ENCODE measurements at regions not wholly inside any gene's neighbourhood (a gene's known extent, or its start where the extent isn't known, plus 50 kb on each side); places are given as distances from the start of the nearest gene placed in this dataset.

GRCh38 chr22:22996511-22997261, 73.6 kb upstream of the GNAZ start:
- TF ChIP-seq CTCF (conservative IDR thresholded peaks at IDR 0.05), result no peak
- no peak overlapping the region for H3K27ac Mint-ChIP-seq
- H3K27me3 Mint-ChIP-seq, result peaks cover 16% of the 10 kb centered on the region

GRCh38 chr22:22997262-22997898, 72.9 kb upstream of the GNAZ start:
- peaks cover 22% of the 10 kb centered on the region for H3K9me3 Mint-ChIP-seq

More at GRCh38 chr22:22996511-22997261, 73.6 kb upstream of the GNAZ start:
- no peak overlapping the region for H3K4me3 Mint-ChIP-seq
- H3K9me3 Mint-ChIP-seq, result peaks cover 22% of the 10 kb centered on the region
- DNase-seq (ENCODE audit: extremely low spot score, unreplicated experiment), result no peak
- no peaks in the 10 kb centered on the region for H3K36me3 Mint-ChIP-seq
- peaks cover 5% of the 10 kb centered on the region for H3K4me1 Mint-ChIP-seq (ENCODE audit: unreplicated experiment)

GRCh38 chr22:22997988-22998387, 72.3 kb upstream of the GNAZ start:
- no peak overlapping the region for H3K4me3 Mint-ChIP-seq
- H3K27me3 Mint-ChIP-seq, result peaks cover 22% of the 10 kb centered on the region
- DNase-seq (ENCODE audit: extremely low spot score, unreplicated experiment), result no peak
- H3K27ac Mint-ChIP-seq, result no peak overlapping the region
- TF ChIP-seq CTCF (conservative IDR thresholded peaks at IDR 0.05), result no peak
- H3K9me3 Mint-ChIP-seq, result peaks cover 22% of the 10 kb centered on the region
- H3K4me1 Mint-ChIP-seq (ENCODE audit: unreplicated experiment), result peaks cover 5% of the 10 kb centered on the region
- no peaks in the 10 kb centered on the region for H3K36me3 Mint-ChIP-seq

More at GRCh38 chr22:22997262-22997898, 72.9 kb upstream of the GNAZ start:
- Mint-ChIP-seq H3K4me3 (no peak overlapping the region), H3K27me3 (peaks cover 22% of the 10 kb centered on the region), H3K4me1 (ENCODE audit: unreplicated experiment) (peaks cover 5% of the 10 kb centered on the region), H3K27ac (no peak overlapping the region), H3K36me3 (no peaks in the 10 kb centered on the region)
- TF ChIP-seq CTCF (conservative IDR thresholded peaks at IDR 0.05), result no peak
- DNase-seq (ENCODE audit: extremely low spot score, unreplicated experiment), result no peak

- peaks cover 33% of the 10 kb centered on the region for H3K27me3 Mint-ChIP-seq
- peaks cover 5% of the 10 kb centered on the region for H3K4me1 Mint-ChIP-seq (ENCODE audit: unreplicated experiment)
- DNase-seq (ENCODE audit: extremely low spot score, unreplicated experiment), result no peak
- H3K4me3 Mint-ChIP-seq, result no peak overlapping the region
- H3K36me3 Mint-ChIP-seq, result no peaks in the 10 kb centered on the region
- no peak overlapping the region for H3K27ac Mint-ChIP-seq
- H3K9me3 Mint-ChIP-seq, result peaks cover 22% of the 10 kb centered on the region
- TF ChIP-seq CTCF (conservative IDR thresholded peaks at IDR 0.05), result no peak
Measured at GRCh38 chr22:22999523-22999922, 70.8 kb upstream of the GNAZ start.

GRCh38 chr22:23000657-23001347, 69.5 kb upstream of the GNAZ start:
- peaks cover 37% of the 10 kb centered on the region for H3K27me3 Mint-ChIP-seq
- peaks cover 22% of the 10 kb centered on the region for H3K9me3 Mint-ChIP-seq
- H3K27ac Mint-ChIP-seq, result no peak overlapping the region
- no peak for DNase-seq (ENCODE audit: extremely low spot score, unreplicated experiment)
- H3K4me1 Mint-ChIP-seq (ENCODE audit: unreplicated experiment), result no peaks in the 10 kb centered on the region
- no peaks in the 10 kb centered on the region for H3K36me3 Mint-ChIP-seq
- no peak overlapping the region for H3K4me3 Mint-ChIP-seq
- TF ChIP-seq CTCF (conservative IDR thresholded peaks at IDR 0.05), result no peak

All from type B pancreatic cell (in vitro differentiated cells).